IPS DF 19.7 (cell line): ENCODE measurements at regions not wholly inside any gene's neighbourhood (a gene's known extent, or its start where the extent isn't known, plus 50 kb on each side); places are given as distances from the start of the nearest gene placed in this dataset.

Experiments
- DNase-seq: peaks from one replicate; pipeline ENCODE4 v3.0.0-alpha.2; 2013; ENCODE audit warnings: low read depth, low spot score

- no peak for DNase-seq
These were observed 653.7 kb downstream of the ADGRL2 start for GRCh38 chr1:82454431-82454830.

GRCh38 chr1:82453511-82454185 lies 652.9 kb downstream of the ADGRL2 start:
- no peak for DNase-seq

- DNase-seq, result no peak
These were observed 651.4 kb downstream of the ADGRL2 start for GRCh38 chr1:82452096-82452495.

- no peak for DNase-seq
These were observed 650.5 kb downstream of the ADGRL2 start for GRCh38 chr1:82451191-82451590.

DNA sequence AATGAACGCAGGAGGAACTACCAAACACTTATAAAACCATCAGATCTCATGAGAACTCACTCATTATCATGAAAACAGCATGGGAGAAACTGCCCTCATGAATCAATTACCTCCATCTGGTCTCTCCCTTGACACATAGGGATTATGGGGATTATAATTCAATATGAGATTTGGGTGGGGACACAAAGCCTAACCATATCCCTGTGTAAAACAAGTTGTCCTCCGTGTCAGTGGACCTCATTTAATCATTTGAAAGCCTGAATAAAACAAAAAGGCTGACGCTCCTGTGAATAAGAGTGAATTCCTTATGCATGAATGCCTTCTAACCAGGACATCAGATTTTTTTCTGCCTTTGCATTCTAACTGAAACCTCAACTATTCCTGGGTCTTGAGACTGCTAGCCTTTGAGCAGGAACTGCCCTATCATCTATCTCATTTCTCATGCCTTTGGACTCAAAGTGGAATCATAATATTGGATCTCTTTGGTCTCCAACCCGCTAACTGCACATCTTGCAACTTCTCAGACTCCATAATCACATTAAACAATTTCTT lies 648.8 kb downstream of the ADGRL2 start:
- DNase-seq, result no peak

DNA sequence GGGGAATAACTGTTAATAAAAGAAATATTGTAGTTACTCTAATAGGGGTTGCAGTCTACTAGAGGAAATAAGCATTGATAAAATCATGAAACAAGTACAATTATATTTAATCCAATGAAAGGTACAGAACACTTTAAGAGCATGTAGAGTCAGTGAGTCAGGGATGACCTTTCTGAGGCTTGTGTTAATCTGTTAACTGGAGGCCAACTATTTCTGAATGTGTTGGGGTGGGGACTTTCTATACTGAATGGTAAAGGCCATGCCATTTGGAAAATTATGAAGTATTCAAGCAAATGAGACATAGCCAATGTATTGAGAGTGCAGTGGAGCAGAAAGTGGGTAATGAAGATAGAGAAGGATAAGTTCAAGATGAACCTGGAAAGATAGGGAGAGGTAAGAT lies 646.2 kb downstream of the ADGRL2 start:
- no peak for DNase-seq

GRCh38 chr1:82446236-82446635 lies 645.5 kb downstream of the ADGRL2 start:
- DNase-seq, result no peak

DNA sequence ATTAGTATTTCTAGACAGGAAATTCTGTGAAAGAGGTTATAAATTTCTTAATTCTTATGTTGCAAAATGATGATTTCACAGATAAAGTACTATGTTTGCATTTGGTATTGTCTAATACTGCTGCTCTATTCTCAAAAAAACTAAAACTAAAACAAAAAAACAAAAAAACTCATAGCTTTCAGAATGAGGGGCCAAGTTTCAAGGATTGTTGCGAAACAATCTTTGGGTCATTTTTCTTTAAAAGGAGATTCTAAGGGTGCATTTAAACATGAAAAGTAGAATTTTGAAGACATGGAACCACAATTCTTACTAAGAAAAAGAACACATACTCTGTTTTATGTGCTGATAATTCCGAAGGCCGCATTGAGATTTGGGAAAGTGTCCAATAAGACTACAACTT lies 645.1 kb downstream of the ADGRL2 start:
- no peak for DNase-seq

GRCh38 chr1:82445132-82445531 lies 644.4 kb downstream of the ADGRL2 start:
- DNase-seq, result no peak

GRCh38 chr1:82441402-82441801 lies 640.7 kb downstream of the ADGRL2 start:
- no peak for DNase-seq

GRCh38 chr1:82423174-82423815 lies 622.6 kb downstream of the ADGRL2 start:
- DNase-seq, result no peak

DNA sequence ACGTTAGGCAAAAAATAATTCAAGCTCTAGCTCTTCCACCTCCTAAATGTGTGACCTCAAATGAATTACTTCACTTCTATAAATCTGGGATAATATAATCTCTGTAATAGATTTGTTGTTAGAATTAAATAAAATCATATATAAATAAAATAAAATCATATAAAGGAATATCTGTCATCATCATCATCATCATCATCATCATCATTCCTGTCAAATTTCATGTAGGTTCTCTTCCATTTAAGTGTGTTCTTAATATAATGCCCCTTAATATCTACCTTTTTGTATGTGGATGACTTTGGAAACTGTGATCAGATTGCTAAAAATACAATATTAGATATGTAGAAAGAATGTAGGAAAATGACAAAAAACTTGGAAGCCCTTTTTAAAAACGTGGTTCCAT lies 621.0 kb downstream of the ADGRL2 start:
- no peak for DNase-seq

GRCh38 chr1:82420584-82420983 lies 619.9 kb downstream of the ADGRL2 start:
- no peak for DNase-seq

GRCh38 chr1:82411605-82412004 lies 610.9 kb downstream of the ADGRL2 start:
- no peak for DNase-seq

DNA sequence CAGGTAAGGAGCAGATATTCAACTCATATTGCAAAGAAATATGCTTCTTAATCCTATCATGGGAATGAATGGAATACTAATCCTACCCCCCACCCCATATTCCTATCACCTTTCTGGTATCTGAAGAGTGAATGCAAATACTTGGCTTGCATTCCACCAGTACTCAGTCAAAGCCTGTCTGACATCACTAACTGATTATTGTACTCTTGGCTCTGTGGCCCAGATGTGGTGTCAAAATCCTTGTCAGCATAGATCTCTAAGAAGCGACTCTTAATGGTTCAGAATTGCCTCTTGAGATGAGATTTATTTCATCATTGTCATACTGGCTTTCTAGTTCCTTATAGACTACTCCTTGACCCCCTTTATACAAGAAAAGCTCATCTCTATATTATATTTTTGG lies 604.6 kb downstream of the ADGRL2 start:
- no peak for DNase-seq

DNA sequence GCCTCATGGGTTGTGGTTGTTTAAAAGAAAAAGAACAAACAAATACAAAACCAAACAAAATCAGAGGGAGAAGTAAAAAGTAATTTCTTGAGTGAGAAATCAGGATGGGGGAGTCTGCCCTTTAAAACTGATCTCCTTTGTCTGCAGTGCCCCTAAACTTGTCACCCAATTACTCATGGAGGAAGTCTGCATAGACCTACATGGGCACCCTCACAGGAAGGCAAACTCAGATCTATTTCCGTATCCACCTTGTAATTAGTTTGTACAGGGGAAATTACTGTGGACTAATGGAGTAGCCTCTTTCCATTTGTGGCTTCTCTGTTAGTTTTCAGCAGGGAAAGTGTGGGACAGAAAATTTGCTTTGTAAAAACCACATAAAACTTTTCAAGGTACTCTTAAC lies 600.4 kb downstream of the ADGRL2 start:
- DNase-seq, result no peak

DNA sequence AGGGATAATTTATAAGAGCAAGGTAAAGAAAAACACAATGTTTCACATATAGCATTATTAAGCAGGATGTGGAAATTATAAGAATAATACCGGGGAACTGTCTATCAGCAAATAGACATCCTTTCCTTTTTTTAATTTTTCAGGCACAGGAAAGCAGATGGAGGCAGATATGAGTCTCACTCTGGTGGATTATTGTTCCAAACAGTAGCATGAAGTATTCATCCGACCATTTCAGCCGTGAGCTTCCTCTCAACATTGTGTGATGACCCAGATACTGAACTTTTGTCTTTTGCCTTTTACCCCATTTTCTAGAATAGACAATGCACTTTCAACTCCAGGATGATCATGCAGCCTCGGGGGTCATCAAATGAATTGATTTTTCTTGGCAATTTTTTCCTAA lies 599.8 kb downstream of the ADGRL2 start:
- DNase-seq, result no peak

DNA sequence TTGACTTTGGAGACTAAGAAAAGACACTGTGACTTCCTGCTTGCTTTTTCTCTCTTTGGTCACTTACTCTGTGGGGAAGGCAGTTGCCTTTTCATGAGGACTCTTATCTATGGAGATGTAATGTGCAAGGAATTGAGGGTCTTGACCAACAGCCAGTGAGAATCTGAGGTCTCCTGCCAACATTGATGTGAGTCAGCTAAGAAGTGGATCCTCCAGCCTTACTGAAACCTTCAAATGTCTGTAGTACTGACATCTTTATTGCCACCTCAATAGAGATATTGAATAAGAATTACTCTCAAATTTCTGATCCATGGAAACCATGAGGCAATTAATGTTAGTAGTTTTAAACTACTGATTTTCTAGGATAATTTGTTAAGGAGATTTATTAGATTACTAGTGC lies 598.4 kb downstream of the ADGRL2 start:
- DNase-seq, result no peak

DNA sequence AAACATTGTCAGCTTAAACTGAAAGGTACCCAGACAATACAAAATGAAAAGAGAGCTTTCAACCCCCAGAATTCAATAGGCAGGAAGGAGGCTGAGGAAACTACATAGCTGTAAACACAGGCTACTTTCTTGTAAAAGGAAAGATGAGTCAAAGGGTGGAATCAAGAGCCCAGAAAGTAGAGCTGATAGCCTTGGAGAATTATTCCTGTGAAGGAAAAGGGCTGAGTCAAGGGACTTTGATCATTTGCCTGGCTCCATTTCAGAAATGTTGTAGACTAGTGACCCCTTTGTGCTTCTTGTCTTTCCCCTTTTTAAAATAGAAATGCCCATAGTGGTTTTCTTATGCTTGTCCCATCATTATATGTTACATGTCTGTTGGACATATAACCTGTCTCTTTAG lies 597.6 kb downstream of the ADGRL2 start:
- DNase-seq, result no peak

DNA sequence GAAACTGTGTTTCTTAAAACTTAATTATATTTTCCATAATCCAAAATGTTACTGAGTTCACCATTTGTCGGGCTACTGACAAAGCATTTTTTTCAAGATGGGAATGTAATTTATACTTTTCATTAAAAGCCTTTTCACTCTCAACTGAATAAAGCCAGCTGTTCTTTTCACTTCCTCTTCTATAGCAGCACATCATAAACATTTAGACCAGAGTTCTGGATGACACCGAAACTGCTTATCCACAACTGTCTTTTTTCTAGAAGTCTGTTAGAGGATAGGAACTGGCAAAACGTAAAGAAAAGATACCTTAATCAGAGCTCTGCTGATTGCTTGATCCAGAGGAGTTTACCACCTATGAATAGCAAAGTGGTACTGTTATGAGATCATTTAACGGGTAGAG lies 594.7 kb downstream of the ADGRL2 start:
- no peak for DNase-seq

- no peak for DNase-seq
These were observed 592.2 kb downstream of the ADGRL2 start for GRCh38 chr1:82392946-82393345.

DNA sequence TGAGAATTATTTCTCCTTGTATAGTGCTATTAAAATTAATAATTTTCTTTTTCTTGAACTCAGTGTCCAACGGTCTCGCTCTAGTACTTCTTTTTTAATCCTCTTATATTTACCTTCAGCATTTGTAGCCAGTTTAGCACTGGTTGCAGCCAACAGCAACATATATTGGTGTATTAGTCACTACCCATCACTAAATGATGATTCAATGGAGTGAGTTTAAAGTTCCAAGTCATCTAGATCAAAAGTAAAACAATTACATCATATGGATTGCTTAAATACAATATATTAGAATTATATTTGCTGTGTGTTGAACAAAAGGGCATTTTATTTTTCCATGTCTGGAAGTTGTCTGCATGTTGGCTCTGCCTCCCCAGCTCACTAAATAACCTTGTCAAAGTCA lies 591.8 kb downstream of the ADGRL2 start:
- no peak for DNase-seq

DNA sequence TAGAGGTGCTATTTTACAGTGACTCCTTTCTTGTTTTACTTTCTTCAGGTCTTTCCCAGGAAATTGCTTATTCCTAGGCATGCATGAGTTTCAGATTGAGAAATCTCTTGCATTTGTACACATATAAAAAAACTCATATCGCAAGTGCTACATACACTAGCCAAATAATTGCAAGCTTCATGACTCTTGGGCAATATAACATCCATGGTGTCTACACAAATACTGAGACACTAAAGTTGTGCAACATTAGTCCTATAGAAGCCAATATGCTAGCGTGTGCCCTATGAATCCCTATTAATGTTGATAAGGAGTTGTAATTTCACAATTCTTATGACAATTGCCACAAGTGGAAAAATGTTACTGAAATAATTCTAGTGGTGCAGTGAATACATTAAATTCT lies 591.0 kb downstream of the ADGRL2 start:
- no peak for DNase-seq
